H9 (cell line): ENCODE measurements at regions not wholly inside any gene's neighbourhood (a gene's known extent, or its start where the extent isn't known, plus 50 kb on each side); places are given as distances from the start of the nearest gene placed in this dataset.

Source experiments
- DNase-seq: peaks from one replicate; pipeline ENCODE4 v3.0.0-alpha.2; 2017
- H2AFZ ChIP-seq: one replicate; pipeline ENCODE4 v1.6.1; 2013; ENCODE audit warnings: mild to moderate bottlenecking, low read length, control low read depth, moderate library complexity
- H2AK5ac ChIP-seq: 2 replicates; pipeline ENCODE4 v1.6.1; 2013; ENCODE audit warnings: low read length, control low read depth, mixed read lengths; ENCODE audit not compliant: insufficient read length
- H2BK120ac ChIP-seq: one replicate; pipeline ENCODE4 v1.6.1; 2013; ENCODE audit warnings: low read depth, mild to moderate bottlenecking, low read length, control low read depth, inconsistent platforms; ENCODE audit not compliant: poor library complexity, severe bottlenecking
- H2BK12ac ChIP-seq: 2 replicates; pipeline ENCODE4 v1.6.1; 2013; ENCODE audit warnings: low read length, control low read depth, mixed read lengths, low read depth; ENCODE audit not compliant: insufficient read length
- H2BK15ac ChIP-seq: 2 replicates; pipeline ENCODE4 v1.6.1; 2013; ENCODE audit warnings: low read depth, low read length, control low read depth
- H2BK20ac ChIP-seq: one replicate; pipeline ENCODE4 v1.6.1; 2013; ENCODE audit warnings: low read depth, mild to moderate bottlenecking, low read length, control low read depth, inconsistent platforms; ENCODE audit not compliant: poor library complexity, severe bottlenecking
- H2BK5ac ChIP-seq: 2 replicates; pipeline ENCODE4 v1.6.1; 2013; ENCODE audit warnings: low read length, control low read depth, mixed read lengths; ENCODE audit not compliant: insufficient read length
- H3K14ac ChIP-seq: 2 replicates; pipeline ENCODE4 v1.6.1; 2013; ENCODE audit warnings: low read length, control low read depth; ENCODE audit not compliant: insufficient read depth
- H3K18ac ChIP-seq: 2 replicates; pipeline ENCODE4 v1.6.1; 2013; ENCODE audit warnings: low read depth, mild to moderate bottlenecking, mixed read lengths, low read length, control low read depth; ENCODE audit not compliant: insufficient read length
- H3K23ac ChIP-seq: 2 replicates; pipeline ENCODE4 v1.6.1; 2013; ENCODE audit warnings: low read length, control low read depth, mixed read lengths, low read depth; ENCODE audit not compliant: insufficient read length
- H3K23me2 ChIP-seq: 2 replicates; pipeline ENCODE4 v1.6.1; 2013; ENCODE audit warnings: low read depth, mild to moderate bottlenecking, mixed read lengths, low read length, control low read depth; ENCODE audit not compliant: insufficient read length, poor library complexity, severe bottlenecking
- H3K27ac ChIP-seq: 2 replicates; pipeline ENCODE4 v1.5.1; 2013; ENCODE audit warnings: low read length, control low read depth, mixed read lengths, low read depth; ENCODE audit not compliant: insufficient read length
- H3K27me3 ChIP-seq: 2 replicates; pipeline ENCODE4 v1.6.1; 2013; ENCODE audit warnings: low read length, control low read depth, inconsistent platforms; ENCODE audit not compliant: insufficient read depth
- H3K4ac ChIP-seq: 2 replicates; pipeline ENCODE4 v1.6.1; 2013; ENCODE audit warnings: low read depth, mild to moderate bottlenecking, control low read depth, inconsistent platforms, low read length, moderate library complexity
- H3K4me1 ChIP-seq: 2 replicates; pipeline ENCODE4 v1.6.1; 2013; ENCODE audit warnings: low read length, control low read depth, inconsistent platforms; ENCODE audit not compliant: insufficient read depth
- H3K4me2 ChIP-seq: 2 replicates; pipeline ENCODE4 v1.6.1; 2013; ENCODE audit warnings: low read length, control low read depth, mixed read lengths; ENCODE audit not compliant: insufficient read length, insufficient read depth
- H3K56ac ChIP-seq: 2 replicates; pipeline ENCODE4 v1.6.1; 2013; ENCODE audit warnings: low read depth, mild to moderate bottlenecking, mixed read lengths, low read length, control low read depth; ENCODE audit not compliant: insufficient read length
- H3K79me1 ChIP-seq: 2 replicates; pipeline ENCODE4 v1.6.1; 2013; ENCODE audit warnings: low read depth, mild to moderate bottlenecking, moderate library complexity, low read length, control low read depth, inconsistent platforms; ENCODE audit not compliant: insufficient read depth, poor library complexity, severe bottlenecking
- H3K79me2 ChIP-seq: 2 replicates; pipeline ENCODE4 v1.6.1; 2013; ENCODE audit warnings: low read length, control low read depth, inconsistent platforms; ENCODE audit not compliant: insufficient read depth
- H3K9ac ChIP-seq: 2 replicates; pipeline ENCODE4 v1.6.1; 2013; ENCODE audit warnings: low read length, control low read depth, mixed read lengths; ENCODE audit not compliant: insufficient read length; ENCODE audit errors: extremely low read depth
- H3K9me3 ChIP-seq: one replicate; pipeline ENCODE4 v1.6.1; 2013; ENCODE audit warnings: low read depth, low read length, inconsistent platforms; ENCODE audit not compliant: control insufficient read depth
- H3T11ph ChIP-seq: one replicate; pipeline ENCODE4 v1.6.1; 2013; ENCODE audit warnings: mild to moderate bottlenecking, low read length, control low read depth, inconsistent platforms
- H4K20me1 ChIP-seq: one replicate; pipeline ENCODE4 v1.6.1; 2013; ENCODE audit not compliant: control insufficient read depth, insufficient read length, insufficient read depth
- H4K5ac ChIP-seq: 2 replicates; pipeline ENCODE4 v1.6.1; 2013; ENCODE audit warnings: low read depth, mild to moderate bottlenecking, mixed read lengths, low read length, control low read depth; ENCODE audit not compliant: insufficient read length
- H4K8ac ChIP-seq: replicated peaks from 2 replicates; pipeline ENCODE4 v1.6.1; 2013; ENCODE audit warnings: low read length, control low read depth, mixed read lengths, low read depth; ENCODE audit not compliant: insufficient read length
- H4K91ac ChIP-seq: 2 replicates; pipeline ENCODE4 v1.6.1; 2013; ENCODE audit warnings: low read depth, mild to moderate bottlenecking, moderate library complexity, mixed read lengths, low read length, control low read depth; ENCODE audit not compliant: insufficient read length
- H3K27ac Mint-ChIP-seq, 3 experiments: 2 replicates in 2 of 3; 3 replicates in 1 of 3; pipeline ENCODE4 v1.8.0; 2020 to 2021; ENCODE audit warnings: mixed read lengths in 3 of 3, mild to moderate bottlenecking in 1 of 3, moderate library complexity in 1 of 3
- H3K27me3 Mint-ChIP-seq: 2 replicates; pipeline ENCODE4 v1.8.0; 2021; ENCODE audit warnings: low read depth, mild to moderate bottlenecking, moderate library complexity, mixed read lengths
- H3K36me3 Mint-ChIP-seq, 3 experiments: 2 replicates in 2 of 3; 3 replicates in 1 of 3; pipeline ENCODE4 v1.8.0; 2020 to 2021; ENCODE audit warnings: low read depth in 3 of 3, mixed read lengths in 3 of 3; ENCODE audit not compliant: insufficient read depth in 1 of 3
- H3K4me1 Mint-ChIP-seq, 2 experiments: 2 replicates each; pipeline ENCODE4 v1.8.0; 2020; ENCODE audit warnings: mixed read lengths in 2 of 2
- H3K4me3 Mint-ChIP-seq, 2 experiments: 2 replicates in 1 of 2; 3 replicates in 1 of 2; pipeline ENCODE4 v1.8.0; 2020 to 2021; ENCODE audit warnings: mild to moderate bottlenecking in 2 of 2, mixed read lengths in 2 of 2, moderate library complexity in 1 of 2
- H3K9me3 Mint-ChIP-seq, 2 experiments: 2 replicates in 1 of 2; 3 replicates in 1 of 2; pipeline ENCODE4 v1.8.0; 2020; ENCODE audit warnings: mild to moderate bottlenecking in 2 of 2, mixed read lengths in 2 of 2, moderate library complexity in 1 of 2
- WGBS: extraction: QIAGEN DNeasy Blood & Tissue Kit; methylation state at CpG from one replicate; pipeline ENCODE4 v1.1.7; 2013; ENCODE audit warnings: missing lambda C conversion rate, low lambda C conversion rate, mixed read lengths; ENCODE audit not compliant: insufficient read length; ENCODE audit errors: extremely low coverage; 5-methylcytosine and 5-hydroxymethylcytosine counted together
- TF ChIP-seq, protein P1 (sequence below): fragments of 200-600 bp; sonication (generic); conservative IDR thresholded peaks from 3 replicates; pipeline ENCODE4 v1.8.0; 2021; ENCODE audit warnings: antibody characterized with exemption, mild to moderate bottlenecking

GRCh38 chr11:110029714-110030113 is 63.5 kb upstream of the ZC3H12C start:
- Histone ChIP-seq H3K9me3 (no peaks in the 10 kb centered on the region), H2BK20ac (no peak overlapping the region), H4K91ac (no peak overlapping the region), H3K79me1 (no peaks in the 10 kb centered on the region), H4K20me1 (no peaks in the 10 kb centered on the region), H3K4ac (no peak overlapping the region), H3K79me2 (no peaks in the 10 kb centered on the region), H3K56ac (no peak overlapping the region), H2AK5ac (no peak overlapping the region), H2BK120ac (no peak overlapping the region), H3K27ac (no peak overlapping the region), H3K4me1 (no peaks in the 10 kb centered on the region; the same call in 1 of the 2 replicates), H3K23ac (no peak overlapping the region), H2BK5ac (no peak overlapping the region), H4K5ac (no peak overlapping the region), H3K18ac (no peak overlapping the region), H2BK15ac (no peak overlapping the region), H3K14ac (no peak overlapping the region), H3K27me3 (no peaks in the 10 kb centered on the region), H4K8ac (no peak overlapping the region), H3K4me2 (no peak overlapping the region), H2BK12ac (no peak overlapping the region), H2AFZ (no peak overlapping the region), H3K9ac (no peak overlapping the region), H3T11ph (no peak overlapping the region), H3K23me2 (no peaks in the 10 kb centered on the region)
- DNase-seq: no peak
- TF ChIP-seq, protein P1, sequence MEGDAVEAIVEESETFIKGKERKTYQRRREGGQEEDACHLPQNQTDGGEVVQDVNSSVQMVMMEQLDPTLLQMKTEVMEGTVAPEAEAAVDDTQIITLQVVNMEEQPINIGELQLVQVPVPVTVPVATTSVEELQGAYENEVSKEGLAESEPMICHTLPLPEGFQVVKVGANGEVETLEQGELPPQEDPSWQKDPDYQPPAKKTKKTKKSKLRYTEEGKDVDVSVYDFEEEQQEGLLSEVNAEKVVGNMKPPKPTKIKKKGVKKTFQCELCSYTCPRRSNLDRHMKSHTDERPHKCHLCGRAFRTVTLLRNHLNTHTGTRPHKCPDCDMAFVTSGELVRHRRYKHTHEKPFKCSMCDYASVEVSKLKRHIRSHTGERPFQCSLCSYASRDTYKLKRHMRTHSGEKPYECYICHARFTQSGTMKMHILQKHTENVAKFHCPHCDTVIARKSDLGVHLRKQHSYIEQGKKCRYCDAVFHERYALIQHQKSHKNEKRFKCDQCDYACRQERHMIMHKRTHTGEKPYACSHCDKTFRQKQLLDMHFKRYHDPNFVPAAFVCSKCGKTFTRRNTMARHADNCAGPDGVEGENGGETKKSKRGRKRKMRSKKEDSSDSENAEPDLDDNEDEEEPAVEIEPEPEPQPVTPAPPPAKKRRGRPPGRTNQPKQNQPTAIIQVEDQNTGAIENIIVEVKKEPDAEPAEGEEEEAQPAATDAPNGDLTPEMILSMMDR: no peak
- WGBS: no CpG with 5 or more reads among the region's 6 CpGs
- no peaks in the 10 kb centered on the region; a peak in 1 of 7 replicates for H3K36me3 Mint-ChIP-seq
- no peaks in the 10 kb centered on the region for H3K9me3 Mint-ChIP-seq
- no peaks in the 10 kb centered on the region for H3K27me3 Mint-ChIP-seq
- no peak overlapping the region for H3K27ac Mint-ChIP-seq
- H3K4me3 Mint-ChIP-seq: no peak overlapping the region
- no peaks in the 10 kb centered on the region; a peak in 1 of 4 replicates for H3K4me1 Mint-ChIP-seq
